ENCODE measurements at regions not wholly inside any gene's neighbourhood (a gene's known extent, or its start where the extent isn't known, plus 50 kb on each side); places are given as distances from the start of the nearest gene placed in this dataset.

GRCh38 chr9:31608881-31609280 is 775.6 kb upstream of the ACO1 start:
- Histone ChIP-seq H2AFZ (ENCODE audit: low read length) (no peak overlapping the region), H3K27ac (ENCODE audit: low read depth, low read length, poor library complexity, severe bottlenecking) (no peak overlapping the region)
- TF ChIP-seq CTCF (IDR thresholded peaks at IDR 0.05; ENCODE audit: low read length) (no peak), EZH2 (IDR thresholded peaks at IDR 0.05; ENCODE audit: borderline replicate concordance, low read length) (no peak)

DNA sequence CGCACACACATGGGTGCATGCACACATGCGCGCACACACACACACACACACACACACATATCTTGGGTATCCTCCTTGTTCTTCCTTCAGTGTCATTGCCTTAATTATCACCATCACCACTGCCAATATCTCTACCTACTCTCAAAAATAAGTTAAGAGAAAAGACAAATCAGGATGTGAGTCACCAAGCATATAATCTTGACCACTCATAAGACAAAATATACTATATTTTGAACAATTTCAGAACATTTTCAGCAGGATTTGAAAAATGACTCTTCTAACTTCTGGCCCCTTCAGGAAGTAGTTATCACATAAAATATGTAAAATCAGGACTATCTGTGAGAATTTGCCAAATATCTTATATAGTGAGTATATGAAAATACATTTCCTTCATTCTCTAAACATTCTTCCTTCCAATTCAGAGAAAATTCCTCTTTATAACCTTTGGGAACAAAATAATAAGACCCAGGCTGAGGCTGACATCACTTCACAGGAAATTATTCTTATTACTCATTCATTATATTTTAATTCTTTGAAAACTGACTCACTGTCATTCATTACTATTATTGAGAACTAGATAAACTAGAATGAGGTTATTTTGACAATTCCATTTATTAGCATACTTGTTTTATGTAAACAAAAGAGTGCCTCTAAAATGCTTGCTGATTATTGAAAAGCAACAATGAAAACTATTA is 772.0 kb upstream of the ACO1 start:
- no peaks in the 10 kb centered on the region for H3K9me2 ChIP-seq (ENCODE audit: low read depth, low read length)
- no peaks in the 10 kb centered on the region for H3K36me3 ChIP-seq (ENCODE audit: insufficient read depth, low read length)
- TF ChIP-seq CTCF (IDR thresholded peaks at IDR 0.05; ENCODE audit: low read length) = no peak
- TF ChIP-seq EZH2 (IDR thresholded peaks at IDR 0.05; ENCODE audit: borderline replicate concordance, low read length) = no peak
- no peak overlapping the region for H3K9ac ChIP-seq (ENCODE audit: low read length)
- H3K4me2 ChIP-seq (ENCODE audit: low read length) = no peak overlapping the region
- H4K20me1 ChIP-seq (ENCODE audit: insufficient read depth, low read length) = no peaks in the 10 kb centered on the region
- no peaks in the 10 kb centered on the region for H3K79me2 ChIP-seq (ENCODE audit: insufficient read depth, low read length)
- no peaks in the 10 kb centered on the region for H3K9me3 ChIP-seq (ENCODE audit: low read length)
- no peak overlapping the region for H3K4me3 ChIP-seq (ENCODE audit: low read depth, low read length, poor library complexity, severe bottlenecking)
- H3K4me1 ChIP-seq (ENCODE audit: insufficient read depth, low read length, severe bottlenecking) = no peaks in the 10 kb centered on the region
- H3K27ac ChIP-seq (ENCODE audit: low read depth, low read length, poor library complexity, severe bottlenecking) = no peak overlapping the region
- H3K27me3 ChIP-seq (ENCODE audit: insufficient read depth, low read length) = no peaks in the 10 kb centered on the region
- H3F3A ChIP-seq (ENCODE audit: insufficient read depth, low read length) = no peaks in the 10 kb centered on the region
- H2AFZ ChIP-seq (ENCODE audit: low read length) = no peak overlapping the region

More at GRCh38 chr9:31608881-31609280, 775.6 kb upstream of the ACO1 start:
- H3K9me3 ChIP-seq (ENCODE audit: low read length) = no peaks in the 10 kb centered on the region
- H3K9me2 ChIP-seq (ENCODE audit: low read depth, low read length) = no peaks in the 10 kb centered on the region
- no peaks in the 10 kb centered on the region for H3K27me3 ChIP-seq (ENCODE audit: insufficient read depth, low read length)
- no peaks in the 10 kb centered on the region for H4K20me1 ChIP-seq (ENCODE audit: insufficient read depth, low read length)
- no peaks in the 10 kb centered on the region for H3K79me2 ChIP-seq (ENCODE audit: insufficient read depth, low read length)
- H3K4me3 ChIP-seq (ENCODE audit: low read depth, low read length, poor library complexity, severe bottlenecking) = no peak overlapping the region
- H3K9ac ChIP-seq (ENCODE audit: low read length) = no peak overlapping the region
- H3K36me3 ChIP-seq (ENCODE audit: insufficient read depth, low read length) = no peaks in the 10 kb centered on the region
- H3F3A ChIP-seq (ENCODE audit: insufficient read depth, low read length) = no peaks in the 10 kb centered on the region
- no peak overlapping the region for H3K4me2 ChIP-seq (ENCODE audit: low read length)
- no peaks in the 10 kb centered on the region for H3K4me1 ChIP-seq (ENCODE audit: insufficient read depth, low read length, severe bottlenecking)

DNA sequence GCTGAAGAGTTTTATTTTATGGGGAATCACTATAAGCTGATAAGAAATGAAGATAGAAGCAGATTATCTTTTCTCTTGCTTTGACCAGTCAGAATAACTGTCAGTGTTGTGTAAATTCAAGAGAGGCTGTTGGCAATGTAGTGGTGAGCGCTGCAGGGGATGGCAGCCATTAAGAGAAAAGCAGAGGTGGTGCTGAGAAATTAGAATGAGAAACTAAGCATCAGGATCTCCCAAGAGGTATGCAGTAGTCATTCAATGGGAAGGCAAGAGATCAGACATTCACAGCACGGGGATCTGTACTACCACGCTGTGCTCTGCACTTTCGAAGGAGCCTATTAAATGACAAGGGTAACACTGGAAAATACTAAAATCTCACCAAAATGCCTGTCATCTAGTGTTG is 768.5 kb upstream of the ACO1 start:
- no peaks in the 10 kb centered on the region for H3F3A ChIP-seq (ENCODE audit: insufficient read depth, low read length)
- H3K4me1 ChIP-seq (ENCODE audit: insufficient read depth, low read length, severe bottlenecking) = no peaks in the 10 kb centered on the region
- no peaks in the 10 kb centered on the region for H3K79me2 ChIP-seq (ENCODE audit: insufficient read depth, low read length)
- TF ChIP-seq EZH2 (IDR thresholded peaks at IDR 0.05; ENCODE audit: borderline replicate concordance, low read length) (no peak), CTCF (IDR thresholded peaks at IDR 0.05; ENCODE audit: low read length) (no peak)
- H3K27me3 ChIP-seq (ENCODE audit: insufficient read depth, low read length) = no peaks in the 10 kb centered on the region
- H3K9me3 ChIP-seq (ENCODE audit: low read length) = no peaks in the 10 kb centered on the region
- H2AFZ ChIP-seq (ENCODE audit: low read length) = no peak overlapping the region
- no peaks in the 10 kb centered on the region for H3K36me3 ChIP-seq (ENCODE audit: insufficient read depth, low read length)
- H3K4me3 ChIP-seq (ENCODE audit: low read depth, low read length, poor library complexity, severe bottlenecking) = no peak overlapping the region
- H3K27ac ChIP-seq (ENCODE audit: low read depth, low read length, poor library complexity, severe bottlenecking) = no peak overlapping the region
- no peaks in the 10 kb centered on the region for H3K9me2 ChIP-seq (ENCODE audit: low read depth, low read length)
- no peak overlapping the region for H3K4me2 ChIP-seq (ENCODE audit: low read length)
- H4K20me1 ChIP-seq (ENCODE audit: insufficient read depth, low read length) = no peaks in the 10 kb centered on the region
- H3K9ac ChIP-seq (ENCODE audit: low read length) = no peak overlapping the region
